CD4-positive, alpha-beta T cell treated with Interleukin-2 at 100 ng/mL for 4 hours (primary cell): ENCODE measurements at regions not wholly inside any gene's neighbourhood (a gene's known extent, or its start where the extent isn't known, plus 50 kb on each side); places are given as distances from the start of the nearest gene placed in this dataset.
A peak's percentile ranks its signal among the peaks of the same experiment; 100 is the strongest.

Experiments used
- DNase-seq: peaks from one replicate; pipeline ENCODE4 v3.0.0-alpha.2; 2020; ENCODE audit warnings: low spot score

- DNase-seq = no peak
Observed at GRCh38 chr13:40363653-40364052, 302.8 kb downstream of the FOXO1 start.

- no peak for DNase-seq
Observed at GRCh38 chr13:40366119-40366518, 300.3 kb downstream of the FOXO1 start.

- no peak for DNase-seq
Observed at GRCh38 chr13:40368127-40368891, 298.1 kb downstream of the FOXO1 start.

DNA sequence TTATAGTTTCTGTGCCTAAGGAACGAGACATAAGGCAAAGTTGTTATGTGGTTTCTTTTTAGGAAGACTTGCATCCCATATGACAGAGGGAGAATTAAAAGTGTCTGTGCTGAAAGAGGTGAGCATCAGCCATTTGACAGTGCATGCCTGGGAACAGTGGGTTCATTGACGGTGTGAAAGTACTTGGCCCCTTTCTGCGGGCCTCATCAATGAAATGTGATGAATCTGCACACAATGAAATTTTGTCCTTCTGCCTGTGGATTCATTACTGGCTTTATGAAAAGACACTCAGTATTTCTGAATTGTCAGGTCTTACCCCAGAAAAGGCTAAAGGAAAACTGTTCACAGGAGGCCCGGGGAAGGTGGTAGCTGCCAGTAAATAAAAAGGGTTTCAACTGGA lies 295.8 kb downstream of the FOXO1 start:
- DNase-seq = no peak

GRCh38 chr13:40371531-40372125 lies 294.8 kb downstream of the FOXO1 start:
- DNase-seq = no peak

GRCh38 chr13:40373608-40374007 lies 292.8 kb downstream of the FOXO1 start:
- DNase-seq = peak; percentile 44

DNA sequence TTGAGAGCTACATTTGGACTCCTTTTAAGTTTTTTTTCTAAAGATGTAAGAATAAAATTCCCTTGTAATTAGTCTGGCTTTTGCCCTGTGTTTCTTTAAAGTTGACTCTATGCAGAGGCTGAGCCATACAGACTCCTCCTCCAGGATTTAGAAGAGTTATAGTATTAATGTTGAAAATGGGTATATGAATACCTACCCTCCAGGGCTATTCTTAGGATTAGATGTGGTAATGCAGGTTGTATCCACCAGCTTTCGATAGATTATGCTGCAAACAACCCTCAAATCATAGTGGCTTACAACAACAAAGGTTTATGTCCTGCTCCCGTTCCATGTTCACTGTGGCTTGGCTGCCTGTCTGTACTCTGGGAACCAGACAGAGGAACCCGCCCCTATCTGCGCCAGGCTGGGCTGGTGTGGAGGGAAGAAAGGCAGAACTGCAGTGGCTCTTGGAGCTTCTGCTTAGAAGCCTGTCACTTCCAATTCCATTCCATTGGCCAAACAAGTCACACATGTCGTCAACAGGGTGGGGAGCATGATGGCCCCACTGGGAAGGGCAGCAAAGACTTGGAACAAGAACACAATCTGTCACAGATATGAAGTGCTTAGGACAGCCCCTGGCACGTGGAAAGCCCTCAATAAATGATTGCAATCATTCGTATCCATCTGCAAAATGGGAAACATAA lies 290.8 kb downstream of the FOXO1 start:
- DNase-seq = no peak

DNA sequence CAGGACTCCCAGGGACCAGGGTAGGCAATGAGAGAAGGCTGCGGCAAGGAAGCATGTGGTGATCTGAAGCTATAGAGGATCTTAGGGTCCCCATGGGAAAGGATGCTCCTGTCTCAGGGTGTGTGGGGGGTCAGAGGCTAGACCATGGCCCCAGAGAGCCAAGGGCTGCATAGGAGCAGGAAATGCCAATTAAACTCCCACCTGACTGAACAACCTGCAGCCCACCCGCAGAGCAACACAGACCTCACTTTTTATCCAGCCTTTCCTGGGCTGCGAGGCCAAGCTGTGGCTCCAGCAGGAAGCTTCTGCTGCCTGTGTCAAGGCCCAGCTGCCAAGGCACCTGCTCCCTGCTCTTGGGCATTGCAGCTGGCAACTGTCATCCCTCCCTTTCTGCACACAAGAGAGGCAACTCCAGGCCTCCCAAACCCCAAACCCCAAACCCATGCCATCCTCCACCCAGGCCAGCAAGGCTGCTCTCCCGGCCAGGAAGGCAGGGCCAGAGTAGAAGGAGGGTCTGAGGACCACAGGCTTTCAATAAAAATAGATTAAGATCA lies 290.1 kb downstream of the FOXO1 start:
- DNase-seq = no peak

DNA sequence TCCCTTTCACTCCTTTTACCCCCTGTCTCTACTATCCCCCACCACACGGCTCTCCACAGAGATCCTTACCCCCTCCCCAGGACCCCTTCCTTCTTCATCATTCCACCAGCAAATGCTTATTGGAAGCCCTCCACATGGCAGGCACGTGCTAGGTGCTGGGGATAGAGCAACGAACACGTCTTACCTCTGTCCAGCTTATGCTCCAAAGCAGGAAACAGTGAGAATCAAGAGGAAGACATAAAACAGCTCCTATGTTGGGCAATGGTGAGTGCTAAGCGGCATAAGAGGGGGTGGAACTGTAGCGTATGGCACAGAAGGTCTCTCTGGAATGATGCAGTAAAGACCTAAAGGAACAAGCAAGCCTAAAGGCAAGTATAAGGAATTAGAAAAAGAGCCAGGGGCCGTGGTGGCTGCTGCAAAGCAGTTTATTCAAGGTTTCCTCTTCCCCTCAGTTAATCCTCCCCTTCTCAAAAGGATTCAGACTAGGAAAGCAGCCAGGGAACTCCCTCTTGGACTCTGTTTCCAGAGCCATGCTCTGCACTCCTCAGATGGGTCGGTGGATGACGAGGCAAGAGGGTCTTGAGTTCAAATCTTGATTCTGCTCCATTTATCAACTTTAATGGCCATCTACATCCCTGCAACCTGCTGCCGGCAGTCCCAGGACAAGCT lies 289.4 kb downstream of the FOXO1 start:
- DNase-seq = no peak

DNA sequence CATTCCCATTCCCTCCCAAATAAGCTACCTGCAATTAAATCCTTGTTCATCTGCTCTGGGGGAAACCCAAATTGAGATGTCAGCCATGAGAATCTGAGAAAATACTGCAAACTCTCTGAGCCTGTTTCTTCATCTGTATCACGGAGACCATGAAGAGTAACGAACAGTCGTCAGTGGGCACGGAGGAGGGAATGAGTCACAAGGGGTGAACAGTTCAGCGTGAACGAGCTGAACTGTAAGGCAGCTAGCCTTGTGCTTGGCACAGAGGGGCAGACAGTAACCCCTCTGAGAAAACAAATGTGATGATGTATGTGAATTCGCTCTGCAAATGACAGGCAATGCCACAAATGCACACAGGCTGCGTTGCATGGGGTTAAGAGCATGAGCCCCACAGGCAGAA lies 288.7 kb downstream of the FOXO1 start:
- peak; percentile 10 for DNase-seq

DNA sequence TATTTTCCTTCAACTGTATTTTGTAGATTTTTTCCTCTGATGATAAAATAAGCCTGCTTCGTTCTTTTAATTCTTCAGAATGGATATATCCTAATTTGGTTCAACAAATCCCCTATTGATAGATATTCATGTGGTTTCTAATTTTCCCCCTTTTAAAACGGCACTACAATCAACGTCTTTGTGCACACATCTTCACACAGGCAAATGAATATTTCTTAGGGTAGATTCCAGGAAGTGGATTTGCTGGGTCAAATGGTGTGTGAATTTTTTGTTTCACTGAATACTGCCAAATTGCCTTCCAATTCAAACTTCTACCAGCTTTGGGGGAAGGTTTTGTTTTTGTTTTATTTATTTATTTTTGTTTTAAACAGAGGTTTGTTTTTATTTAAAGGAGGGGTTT lies 287.2 kb downstream of the FOXO1 start:
- DNase-seq = no peak

DNA sequence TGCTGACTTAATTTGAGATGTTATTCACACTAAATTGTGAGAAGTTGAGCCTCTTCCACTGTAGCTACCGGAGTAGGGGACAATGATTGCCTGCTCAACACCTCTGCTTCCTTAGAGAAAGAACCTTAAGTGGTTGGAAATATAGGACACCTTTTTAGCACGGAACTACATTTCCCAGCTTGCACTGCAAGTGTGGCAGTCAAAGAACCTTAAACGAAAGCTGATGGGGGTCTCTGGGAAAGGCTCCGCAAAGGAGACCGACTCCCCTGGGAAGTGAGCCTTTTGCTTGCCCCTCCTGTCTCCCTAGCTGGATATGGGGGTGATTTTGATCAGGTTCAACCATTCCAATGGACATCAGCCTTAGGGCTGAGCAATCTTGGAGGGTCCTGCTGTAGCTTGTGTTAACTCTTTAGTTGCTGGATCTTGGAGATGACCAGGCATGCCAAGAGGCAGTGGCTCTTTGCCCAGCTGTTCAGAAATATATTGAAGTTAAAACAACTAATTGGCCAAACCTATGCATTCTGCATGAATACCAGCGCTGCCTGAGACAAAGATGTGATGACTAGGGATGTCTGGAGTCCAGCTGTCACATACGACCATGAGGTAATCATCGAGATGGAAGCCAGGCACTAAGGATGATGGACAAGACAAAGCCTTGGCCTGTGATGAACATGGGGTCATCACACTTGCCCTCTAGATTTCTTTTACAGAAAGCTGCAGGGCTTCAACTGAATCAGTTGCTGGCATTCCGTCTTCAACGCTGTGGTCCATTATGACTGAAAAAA lies 286.5 kb downstream of the FOXO1 start:
- no peak for DNase-seq

DNA sequence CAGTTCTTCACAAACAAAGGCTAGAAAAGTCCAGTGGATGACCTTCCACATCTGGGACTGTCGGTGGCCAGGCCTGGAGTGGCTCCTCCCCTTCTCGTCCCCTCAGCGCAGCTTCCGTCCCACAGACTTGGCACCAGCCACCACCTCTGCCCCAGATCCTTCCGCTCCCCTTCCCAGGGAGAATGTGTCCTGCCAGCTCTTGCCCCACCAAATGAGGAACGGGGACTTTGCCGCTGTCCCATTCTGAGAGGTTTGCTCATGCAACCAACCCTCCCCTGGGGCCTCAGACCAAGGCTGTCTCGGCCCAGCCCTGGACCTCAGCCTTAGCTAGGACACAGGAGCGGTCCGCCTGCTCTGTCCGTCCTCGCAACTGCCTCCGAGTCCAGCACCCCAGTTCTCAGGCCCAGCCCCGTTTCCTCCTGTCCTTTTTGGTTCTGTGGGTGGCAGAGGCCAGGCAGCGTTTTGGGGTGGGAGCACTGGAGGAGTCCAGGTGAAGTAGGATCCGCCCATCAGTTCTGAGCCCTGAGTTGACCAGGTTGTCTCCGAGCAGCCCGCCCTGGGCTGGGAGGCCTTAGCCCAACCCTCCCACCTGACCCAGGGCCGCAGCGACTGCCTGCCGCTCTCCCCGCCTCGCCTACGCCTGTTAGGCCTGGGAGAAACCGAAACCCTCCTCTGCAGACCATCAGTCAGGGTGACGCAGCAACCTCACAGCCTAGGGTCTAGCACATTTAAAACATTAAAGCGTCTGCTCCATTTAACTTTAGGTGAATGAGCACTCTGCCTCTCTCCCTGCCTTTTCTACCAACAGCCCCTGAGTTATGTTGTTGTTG lies 284.3 kb downstream of the FOXO1 start:
- no peak for DNase-seq

GRCh38 chr13:40383132-40383531 lies 283.3 kb downstream of the FOXO1 start:
- DNase-seq = no peak

DNA sequence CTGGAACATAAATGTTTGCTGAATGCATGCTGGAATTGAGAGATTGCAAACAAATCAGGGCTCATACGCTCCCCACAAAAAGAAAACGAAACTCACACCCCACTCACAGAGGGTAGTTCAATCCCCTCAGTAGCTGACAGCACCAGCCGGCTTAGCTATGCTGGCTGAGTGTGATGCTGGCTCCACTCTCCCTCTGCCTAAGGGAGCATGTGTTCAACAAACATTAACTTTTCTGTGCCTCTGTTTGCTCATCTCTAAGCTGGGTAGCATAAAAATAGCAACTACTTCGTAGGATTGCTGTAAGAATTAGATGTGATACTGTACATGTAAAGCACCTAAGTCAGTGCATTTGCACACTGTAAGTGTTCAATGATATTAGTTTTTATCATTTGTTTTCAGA lies 282.6 kb downstream of the FOXO1 start:
- DNase-seq = peak; percentile 10

GRCh38 chr13:40384976-40385857 lies 281.2 kb downstream of the FOXO1 start:
- DNase-seq = no peak

DNA sequence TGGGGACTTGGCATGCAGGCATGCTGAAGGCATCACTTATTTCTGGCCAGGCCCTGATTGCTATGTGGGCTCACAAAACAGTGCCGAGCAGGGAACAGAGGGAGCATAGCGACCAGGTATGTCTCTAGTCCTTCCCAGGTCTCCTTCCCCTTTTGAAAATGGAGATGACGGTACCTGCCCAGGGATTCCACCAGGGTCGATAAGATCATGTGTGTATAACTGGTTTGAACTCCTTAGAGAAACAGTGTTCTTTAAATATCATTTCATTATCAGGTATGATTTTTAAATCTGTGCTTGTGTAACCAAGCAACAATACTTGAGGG lies 280.6 kb downstream of the FOXO1 start:
- DNase-seq = no peak

DNA sequence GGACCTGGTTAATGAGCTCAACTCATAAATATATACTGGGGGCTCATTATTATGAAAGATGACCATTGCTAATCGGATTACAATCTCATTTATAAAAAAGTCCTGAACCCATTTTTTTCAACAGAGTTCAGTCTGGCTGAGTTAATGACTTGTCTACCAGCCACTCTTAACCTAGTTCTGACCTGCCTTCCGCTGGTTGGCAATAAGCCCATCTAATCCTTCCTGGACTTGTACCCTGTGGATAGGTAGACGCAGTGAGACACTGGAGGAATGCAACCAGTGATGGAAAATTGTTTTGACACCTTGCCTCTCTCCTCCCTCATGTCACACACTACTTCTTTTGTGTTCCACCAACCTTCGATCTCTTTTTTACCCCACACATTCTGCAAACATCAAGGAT lies 279.9 kb downstream of the FOXO1 start:
- no peak for DNase-seq

- DNase-seq = no peak
Observed at GRCh38 chr13:40387775-40388174, 278.7 kb downstream of the FOXO1 start.

DNA sequence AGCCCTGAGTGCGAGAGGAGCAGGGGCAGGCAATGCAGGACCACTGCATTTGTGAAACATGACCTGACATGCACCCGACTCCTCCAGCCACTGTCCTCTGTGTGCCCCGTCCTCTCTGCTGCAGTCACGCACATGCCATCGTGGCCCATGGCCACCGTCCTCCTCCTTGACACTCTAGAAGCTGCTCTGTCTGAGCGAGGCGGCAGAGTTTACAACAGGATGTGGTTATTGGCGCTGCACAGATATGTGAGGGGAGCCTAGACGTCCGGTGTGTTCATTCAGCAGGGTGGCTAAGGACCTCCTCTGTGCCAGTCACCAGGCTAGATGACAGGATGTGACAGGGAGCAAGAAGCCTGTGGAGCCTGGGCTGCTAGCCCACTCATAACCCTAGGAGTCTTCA lies 277.8 kb downstream of the FOXO1 start:
- DNase-seq = peak; percentile 87
